Activated T-cell treated with anti-CD3 and anti-CD28 coated beads, Interleukin-2, amount 50 U/mL, for 24 hours (primary cell): ENCODE measurements at regions not wholly inside any gene's neighbourhood (a gene's known extent, or its start where the extent isn't known, plus 50 kb on each side); places are given as distances from the start of the nearest gene placed in this dataset.
"Not testable (repeated sequence)": the region's sequence is repeated elsewhere in the genome, so short reads cannot be mapped to it uniquely, and the experiment has no call there.

ENCODE experiments used
- DNase-seq: peaks from one replicate; pipeline ENCODE4 v3.0.0-alpha.2; 2020
- H3K27ac Mint-ChIP-seq: 2 replicates; pipeline ENCODE4 v1.8.0; 2020; ENCODE audit warnings: mild to moderate bottlenecking, mixed read lengths
- H3K27me3 Mint-ChIP-seq: 2 replicates; pipeline ENCODE4 v1.8.0; 2020; ENCODE audit warnings: mixed read lengths
- H3K36me3 Mint-ChIP-seq: 2 replicates; pipeline ENCODE4 v1.8.0; 2020; ENCODE audit warnings: low read depth, mixed read lengths
- H3K4me1 Mint-ChIP-seq: 2 replicates; pipeline ENCODE4 v1.8.0; 2020; ENCODE audit warnings: low read depth, mixed read lengths
- H3K4me3 Mint-ChIP-seq: 2 replicates; pipeline ENCODE4 v1.8.0; 2020; ENCODE audit warnings: mild to moderate bottlenecking, moderate library complexity, mixed read lengths
- H3K9me3 Mint-ChIP-seq: 2 replicates; pipeline ENCODE4 v1.8.0; 2020; ENCODE audit warnings: mixed read lengths

GRCh38 chr18:55699233-55699765 is 111.3 kb upstream of the TCF4 start:
- no peak overlapping the region for H3K4me3 Mint-ChIP-seq
- no peak for DNase-seq
- no peaks in the 10 kb centered on the region for H3K36me3 Mint-ChIP-seq
- no peaks in the 10 kb centered on the region for H3K27me3 Mint-ChIP-seq
- peaks cover 12% of the 10 kb centered on the region for H3K9me3 Mint-ChIP-seq
- H3K27ac Mint-ChIP-seq = no peak overlapping the region
- no peaks in the 10 kb centered on the region for H3K4me1 Mint-ChIP-seq

GRCh38 chr18:55696811-55697210 is 108.8 kb upstream of the TCF4 start:
- no peaks in the 10 kb centered on the region for H3K27me3 Mint-ChIP-seq
- H3K4me3 Mint-ChIP-seq = no peak overlapping the region
- H3K27ac Mint-ChIP-seq = no peak overlapping the region
- H3K36me3 Mint-ChIP-seq = no peaks in the 10 kb centered on the region
- H3K4me1 Mint-ChIP-seq = no peaks in the 10 kb centered on the region
- H3K9me3 Mint-ChIP-seq = peaks cover 4% of the 10 kb centered on the region
- no peak for DNase-seq

- DNase-seq = no peak
- Mint-ChIP-seq H3K9me3 (peaks cover 2% of the 10 kb centered on the region), H3K27me3 (no peaks in the 10 kb centered on the region), H3K27ac (no peak overlapping the region), H3K4me1 (no peaks in the 10 kb centered on the region), H3K36me3 (no peaks in the 10 kb centered on the region), H3K4me3 (no peak overlapping the region)
Measured at GRCh38 chr18:55695091-55695490, 107.1 kb upstream of the TCF4 start.

- H3K4me1 Mint-ChIP-seq = no peaks in the 10 kb centered on the region
- H3K27ac Mint-ChIP-seq = no peak overlapping the region
- no peak overlapping the region for H3K4me3 Mint-ChIP-seq
- H3K27me3 Mint-ChIP-seq = no peaks in the 10 kb centered on the region
- H3K36me3 Mint-ChIP-seq = no peaks in the 10 kb centered on the region
- H3K9me3 Mint-ChIP-seq = peaks cover 2% of the 10 kb centered on the region
- no peak for DNase-seq
Measured at GRCh38 chr18:55694291-55694690, 106.3 kb upstream of the TCF4 start.

- Mint-ChIP-seq H3K36me3 (no peaks in the 10 kb centered on the region), H3K27ac (no peak overlapping the region), H3K4me1 (no peaks in the 10 kb centered on the region), H3K27me3 (no peaks in the 10 kb centered on the region), H3K9me3 (peaks cover 3% of the 10 kb centered on the region), H3K4me3 (no peak overlapping the region)
- no peak for DNase-seq
Measured at GRCh38 chr18:55688030-55688429, 100.0 kb upstream of the TCF4 start.

GRCh38 chr18:55687106-55687505 is 99.1 kb upstream of the TCF4 start:
- H3K27ac Mint-ChIP-seq = no peak overlapping the region
- H3K36me3 Mint-ChIP-seq = no peaks in the 10 kb centered on the region
- no peak overlapping the region for H3K4me3 Mint-ChIP-seq
- no peaks in the 10 kb centered on the region for H3K27me3 Mint-ChIP-seq
- H3K4me1 Mint-ChIP-seq = no peaks in the 10 kb centered on the region
- no peak for DNase-seq
- peaks cover 3% of the 10 kb centered on the region for H3K9me3 Mint-ChIP-seq

GRCh38 chr18:55685638-55686037 is 97.6 kb upstream of the TCF4 start:
- Mint-ChIP-seq H3K27ac (no peak overlapping the region), H3K36me3 (no peaks in the 10 kb centered on the region), H3K9me3 (peaks cover 3% of the 10 kb centered on the region), H3K4me1 (no peaks in the 10 kb centered on the region), H3K4me3 (no peak overlapping the region), H3K27me3 (no peaks in the 10 kb centered on the region)
- DNase-seq = no peak

- no peak overlapping the region for H3K27ac Mint-ChIP-seq
- H3K4me1 Mint-ChIP-seq = no peaks in the 10 kb centered on the region
- DNase-seq = no peak
- H3K36me3 Mint-ChIP-seq = no peaks in the 10 kb centered on the region
- H3K4me3 Mint-ChIP-seq = no peak overlapping the region
- no peaks in the 10 kb centered on the region for H3K27me3 Mint-ChIP-seq
- H3K9me3 Mint-ChIP-seq = peaks cover 14% of the 10 kb centered on the region
Measured at GRCh38 chr18:55672574-55673361, 84.8 kb upstream of the TCF4 start.

GRCh38 chr18:55665506-55665905 is 77.5 kb upstream of the TCF4 start:
- DNase-seq = no peak
- Mint-ChIP-seq H3K27me3 (no peaks in the 10 kb centered on the region), H3K4me3 (no peak overlapping the region), H3K9me3 (peaks cover 9% of the 10 kb centered on the region), H3K36me3 (no peaks in the 10 kb centered on the region), H3K4me1 (no peaks in the 10 kb centered on the region), H3K27ac (no peak overlapping the region)

- not testable (repeated sequence) for H3K9me3 Mint-ChIP-seq, H3K4me3 Mint-ChIP-seq, H3K4me1 Mint-ChIP-seq, DNase-seq, H3K27ac Mint-ChIP-seq, H3K27me3 Mint-ChIP-seq, H3K36me3 Mint-ChIP-seq
Measured at GRCh38 chr18:55664758-55665400, 76.9 kb upstream of the TCF4 start.

- Mint-ChIP-seq H3K27ac (no peak overlapping the region), H3K4me3 (no peak overlapping the region), H3K27me3 (no peaks in the 10 kb centered on the region), H3K9me3 (peaks cover 9% of the 10 kb centered on the region), H3K36me3 (no peaks in the 10 kb centered on the region), H3K4me1 (no peaks in the 10 kb centered on the region)
- no peak for DNase-seq
Measured at GRCh38 chr18:55663891-55664290, 75.9 kb upstream of the TCF4 start.

- Mint-ChIP-seq H3K27me3 (no peaks in the 10 kb centered on the region), H3K9me3 (no peaks in the 10 kb centered on the region), H3K36me3 (no peaks in the 10 kb centered on the region), H3K27ac (no peak overlapping the region), H3K4me3 (no peak overlapping the region), H3K4me1 (no peaks in the 10 kb centered on the region)
- no peak for DNase-seq
Measured at GRCh38 chr18:55658598-55658997, 70.6 kb upstream of the TCF4 start.

- DNase-seq = no peak
- no peak overlapping the region for H3K4me3 Mint-ChIP-seq
- H3K27ac Mint-ChIP-seq = no peak overlapping the region
- H3K27me3 Mint-ChIP-seq = no peaks in the 10 kb centered on the region
- no peaks in the 10 kb centered on the region for H3K9me3 Mint-ChIP-seq
- H3K4me1 Mint-ChIP-seq = no peaks in the 10 kb centered on the region
- H3K36me3 Mint-ChIP-seq = no peaks in the 10 kb centered on the region
Measured at GRCh38 chr18:55657572-55658331, 69.8 kb upstream of the TCF4 start.

- H3K36me3 Mint-ChIP-seq = no peaks in the 10 kb centered on the region
- no peak overlapping the region for H3K27ac Mint-ChIP-seq
- H3K4me1 Mint-ChIP-seq = no peaks in the 10 kb centered on the region
- no peaks in the 10 kb centered on the region for H3K27me3 Mint-ChIP-seq
- no peak for DNase-seq
- no peaks in the 10 kb centered on the region for H3K9me3 Mint-ChIP-seq
- H3K4me3 Mint-ChIP-seq = no peak overlapping the region
Measured at GRCh38 chr18:55654986-55655385, 67.0 kb upstream of the TCF4 start.

- no peaks in the 10 kb centered on the region for H3K9me3 Mint-ChIP-seq
- DNase-seq = no peak
- no peaks in the 10 kb centered on the region for H3K4me1 Mint-ChIP-seq
- no peak overlapping the region for H3K4me3 Mint-ChIP-seq
- no peaks in the 10 kb centered on the region for H3K36me3 Mint-ChIP-seq
- no peaks in the 10 kb centered on the region for H3K27me3 Mint-ChIP-seq
- no peak overlapping the region for H3K27ac Mint-ChIP-seq
Measured at GRCh38 chr18:55651236-55651635, 63.2 kb upstream of the TCF4 start.
